ENCODE measurements at regions not wholly inside any gene's neighbourhood (a gene's known extent, or its start where the extent isn't known, plus 50 kb on each side); places are given as distances from the start of the nearest gene placed in this dataset.
A peak's percentile ranks its signal among the peaks of the same experiment; 100 is the strongest.

DNA sequence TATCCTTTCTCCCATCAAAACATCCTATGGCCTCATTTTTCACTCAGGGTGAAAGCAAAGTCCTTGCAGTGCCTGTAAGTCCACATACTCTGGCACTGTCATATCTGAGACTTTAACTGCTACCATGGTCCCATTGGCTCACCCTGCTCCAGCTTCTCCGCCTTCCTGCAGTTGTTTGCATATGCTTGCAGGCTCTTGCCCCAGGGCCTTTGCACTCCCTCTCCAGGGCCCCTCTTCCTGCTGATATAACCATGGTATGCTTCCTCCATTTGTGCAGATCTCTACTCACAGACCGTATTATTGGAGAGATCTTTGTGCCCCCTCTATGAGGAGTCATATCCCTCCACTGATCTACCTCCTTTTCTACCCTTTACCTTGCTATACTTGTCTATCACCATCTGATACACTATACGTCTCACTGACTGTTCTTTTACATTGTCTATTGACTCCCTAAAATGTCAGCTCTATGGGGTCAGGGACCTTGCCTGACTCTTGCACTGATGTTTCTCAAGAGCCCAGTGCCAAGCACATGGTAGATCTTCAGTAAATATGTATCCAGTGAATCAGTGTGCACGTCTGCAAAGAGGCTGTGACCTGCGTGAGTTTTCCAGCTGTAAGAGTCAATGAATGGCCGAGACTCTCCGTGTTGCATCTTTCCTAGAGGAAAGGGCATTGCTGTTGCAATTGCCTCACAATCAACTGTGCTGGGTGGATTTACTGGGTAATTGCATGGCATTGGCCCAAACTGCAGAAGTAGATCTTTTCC is 81.7 kb upstream of the CPEB4 start:
- H3K9me3 ChIP-seq (ENCODE audit: control insufficient read depth in 4 of 4, insufficient read depth in 3 of 4, low read length in 3 of 4), result no peaks in the 10 kb centered on the region
- 68 to 76% methylated on average over 7 of the region's 7 CpGs for WGBS, 2 donors
- no peaks in the 10 kb centered on the region for H3K36me3 ChIP-seq (ENCODE audit: control insufficient read depth in 4 of 4, insufficient read depth in 4 of 4, low read length in 4 of 4)
- no peak overlapping the region for H3K27ac ChIP-seq (ENCODE audit: low read depth in 1 of 2, low read length in 1 of 2)
- peaks cover 0 to 2% (median 0%) of the 10 kb centered on the region in 5 donors for H3K4me1 ChIP-seq (ENCODE audit: control insufficient read depth in 5 of 5, insufficient read depth in 5 of 5, low read length in 5 of 5)
- H3K9ac ChIP-seq (ENCODE audit: insufficient read depth in 1 of 2, low read length in 2 of 2), result no peak overlapping the region
- ATAC-seq (ENCODE audit: insufficient read depth, low FRiP score) (no peak), DNase-seq (no peak)
- TF ChIP-seq, protein P1, sequence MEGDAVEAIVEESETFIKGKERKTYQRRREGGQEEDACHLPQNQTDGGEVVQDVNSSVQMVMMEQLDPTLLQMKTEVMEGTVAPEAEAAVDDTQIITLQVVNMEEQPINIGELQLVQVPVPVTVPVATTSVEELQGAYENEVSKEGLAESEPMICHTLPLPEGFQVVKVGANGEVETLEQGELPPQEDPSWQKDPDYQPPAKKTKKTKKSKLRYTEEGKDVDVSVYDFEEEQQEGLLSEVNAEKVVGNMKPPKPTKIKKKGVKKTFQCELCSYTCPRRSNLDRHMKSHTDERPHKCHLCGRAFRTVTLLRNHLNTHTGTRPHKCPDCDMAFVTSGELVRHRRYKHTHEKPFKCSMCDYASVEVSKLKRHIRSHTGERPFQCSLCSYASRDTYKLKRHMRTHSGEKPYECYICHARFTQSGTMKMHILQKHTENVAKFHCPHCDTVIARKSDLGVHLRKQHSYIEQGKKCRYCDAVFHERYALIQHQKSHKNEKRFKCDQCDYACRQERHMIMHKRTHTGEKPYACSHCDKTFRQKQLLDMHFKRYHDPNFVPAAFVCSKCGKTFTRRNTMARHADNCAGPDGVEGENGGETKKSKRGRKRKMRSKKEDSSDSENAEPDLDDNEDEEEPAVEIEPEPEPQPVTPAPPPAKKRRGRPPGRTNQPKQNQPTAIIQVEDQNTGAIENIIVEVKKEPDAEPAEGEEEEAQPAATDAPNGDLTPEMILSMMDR (IDR thresholded peaks at IDR 0.05; ENCODE audit: control extremely low read depth, extremely low read depth), result no peak
- no peak overlapping the region for H3K4me3 ChIP-seq
- H3K27me3 ChIP-seq (ENCODE audit: control insufficient read depth in 3 of 3, insufficient read depth in 3 of 3, low read length in 2 of 3), result no peaks in the 10 kb centered on the region

DNA sequence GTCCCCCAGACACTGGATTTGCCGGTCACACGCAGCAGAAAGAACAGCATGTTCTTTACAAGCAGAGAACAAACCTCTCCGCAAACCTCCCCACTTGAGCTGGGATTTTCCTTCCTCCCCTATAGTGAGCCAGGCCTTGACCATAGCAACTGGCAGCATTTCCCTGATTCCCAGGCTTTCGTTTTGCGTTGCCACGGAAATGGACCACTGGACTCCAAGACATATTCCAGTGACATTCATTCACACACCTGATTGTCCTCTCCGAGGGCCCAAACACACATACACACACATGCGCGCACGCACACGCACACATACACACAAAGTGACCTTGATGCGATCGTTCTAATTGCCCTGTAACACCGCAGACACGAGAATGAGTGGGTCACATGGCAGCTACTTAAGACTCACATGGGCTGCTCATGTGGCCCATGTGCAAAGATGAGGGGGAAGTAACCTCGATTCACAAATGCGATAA is 80.9 kb upstream of the CPEB4 start:
- TF ChIP-seq, protein P1 (IDR thresholded peaks at IDR 0.05; ENCODE audit: control extremely low read depth, extremely low read depth), result no peak
- H3K9me3 ChIP-seq (ENCODE audit: control insufficient read depth in 4 of 4, insufficient read depth in 3 of 4, low read length in 3 of 4), result no peaks in the 10 kb centered on the region
- no peak for ATAC-seq (ENCODE audit: insufficient read depth, low FRiP score)
- H3K27ac ChIP-seq (ENCODE audit: low read depth in 1 of 2, low read length in 1 of 2), result no peak overlapping the region
- no peaks in the 10 kb centered on the region for H3K4me1 ChIP-seq (ENCODE audit: control insufficient read depth in 5 of 5, insufficient read depth in 5 of 5, low read length in 5 of 5)
- WGBS, 2 donors, result 82 to 83% methylated on average over 17 of the region's 17 CpGs
- no peak overlapping the region for H3K9ac ChIP-seq (ENCODE audit: insufficient read depth in 1 of 2, low read length in 2 of 2)
- no peaks in the 10 kb centered on the region for H3K36me3 ChIP-seq (ENCODE audit: control insufficient read depth in 4 of 4, insufficient read depth in 4 of 4, low read length in 4 of 4)
- H3K4me3 ChIP-seq, result no peak overlapping the region
- DNase-seq, result no peak
- H3K27me3 ChIP-seq (ENCODE audit: control insufficient read depth in 3 of 3, insufficient read depth in 3 of 3, low read length in 2 of 3), result no peaks in the 10 kb centered on the region

DNA sequence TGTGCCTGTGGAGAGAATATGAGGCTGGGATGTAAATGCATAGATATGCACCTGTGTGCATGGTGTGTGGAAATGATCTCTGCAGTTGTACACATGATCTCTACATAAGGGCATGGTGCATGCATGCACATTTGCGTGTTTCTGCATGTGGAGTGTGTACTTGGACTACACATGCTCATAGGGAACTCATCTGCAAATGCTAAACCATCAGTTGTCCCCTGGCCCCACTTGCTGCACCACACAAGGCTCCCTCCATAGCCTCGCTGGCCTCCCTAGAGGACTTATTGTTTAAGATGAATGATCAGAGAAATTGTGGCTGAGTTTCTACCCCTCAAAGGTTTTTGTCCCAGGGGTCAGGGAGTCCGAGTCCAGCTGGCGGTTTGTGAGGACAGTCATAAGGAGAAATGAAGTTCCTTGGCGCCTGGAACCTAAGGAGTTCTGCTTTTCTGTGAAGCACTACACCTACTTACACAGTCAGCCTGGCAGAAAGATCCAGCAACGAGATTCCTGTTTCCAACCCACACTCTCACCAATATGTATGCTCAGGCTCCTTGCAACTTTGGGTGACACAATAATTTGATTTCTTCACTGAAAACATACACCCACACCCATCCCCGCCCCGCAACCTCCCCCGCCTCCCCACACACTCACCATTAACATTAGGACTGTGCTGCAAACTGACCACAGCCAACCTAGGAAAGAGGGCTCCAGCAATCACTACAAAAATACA is 79.9 kb upstream of the CPEB4 start:
- DNase-seq (no peak), ATAC-seq (ENCODE audit: insufficient read depth, low FRiP score) (peak; percentile 22)
- peaks cover 0 to 2% (median 0%) of the 10 kb centered on the region in 4 donors for H3K9me3 ChIP-seq (ENCODE audit: control insufficient read depth in 4 of 4, insufficient read depth in 3 of 4, low read length in 3 of 4)
- H3K27ac ChIP-seq (ENCODE audit: low read depth in 1 of 2, low read length in 1 of 2), result no peak overlapping the region
- H3K4me3 ChIP-seq, result no peak overlapping the region
- H3K4me1 ChIP-seq (ENCODE audit: control insufficient read depth in 5 of 5, insufficient read depth in 5 of 5, low read length in 5 of 5), result no peaks in the 10 kb centered on the region
- H3K36me3 ChIP-seq (ENCODE audit: control insufficient read depth in 4 of 4, insufficient read depth in 4 of 4, low read length in 4 of 4), result no peaks in the 10 kb centered on the region
- TF ChIP-seq, protein P1 (IDR thresholded peaks at IDR 0.05; ENCODE audit: control extremely low read depth, extremely low read depth), result no peak
- H3K27me3 ChIP-seq (ENCODE audit: control insufficient read depth in 3 of 3, insufficient read depth in 3 of 3, low read length in 2 of 3), result no peaks in the 10 kb centered on the region
- 60 to 79% methylated on average over 9 of the region's 9 CpGs for WGBS, 2 donors
- no peak overlapping the region for H3K9ac ChIP-seq (ENCODE audit: insufficient read depth in 1 of 2, low read length in 2 of 2)

Measured in lung (tissue), 11 donors.